SU-DHL-6 (cell line): ENCODE measurements at regions not wholly inside any gene's neighbourhood (a gene's known extent, or its start where the extent isn't known, plus 50 kb on each side); places are given as distances from the start of the nearest gene placed in this dataset.

Experiments used
- H2AFZ ChIP-seq: fragments of 200-600 bp; sonication (generic); 2 replicates; pipeline ENCODE4 v1.6.1; 2014; ENCODE audit warnings: low read depth, mild to moderate bottlenecking, moderate library complexity, mixed read lengths, antibody characterized with exemption, low read length; ENCODE audit not compliant: severe bottlenecking
- H3F3A ChIP-seq: fragments of 200-600 bp; shearing (Covaris generic); 2 replicates; pipeline ENCODE4 v1.6.0; 2016; ENCODE audit warnings: antibody characterized with exemption, mild to moderate bottlenecking; ENCODE audit not compliant: insufficient read depth
- H3K27ac ChIP-seq: fragments of 200-600 bp; sonication (generic); 2 replicates; pipeline ENCODE4 v1.5.1; 2016; ENCODE audit warnings: low read depth, mild to moderate bottlenecking, low read length, moderate library complexity, mixed read lengths
- H3K27me3 ChIP-seq: fragments of 200-600 bp; sonication (generic), shearing (Covaris generic); 2 replicates; pipeline ENCODE4 v1.6.0; 2014; ENCODE audit warnings: mild to moderate bottlenecking, low read length
- H3K36me3 ChIP-seq: fragments of 200-600 bp; sonication (generic); 2 replicates; pipeline ENCODE4 v1.6.1; 2014; ENCODE audit warnings: mild to moderate bottlenecking, low read length, mixed read lengths
- H3K4me2 ChIP-seq: fragments of 300-600, 200-600 bp; shearing (Covaris generic), sonication (generic); 2 replicates; pipeline ENCODE4 v1.6.0; 2014; ENCODE audit warnings: low read length, low read depth, mild to moderate bottlenecking; ENCODE audit not compliant: poor library complexity, severe bottlenecking
- H3K4me3 ChIP-seq: fragments of 200-600 bp; sonication (generic); 2 replicates; pipeline ENCODE4 v1.5.1; 2014; ENCODE audit warnings: antibody characterized with exemption, low read length, mild to moderate bottlenecking, mixed read lengths; ENCODE audit not compliant: insufficient read depth, poor library complexity, severe bottlenecking
- H3K79me2 ChIP-seq: fragments of 200-600 bp; sonication (generic); 2 replicates; pipeline ENCODE4 v1.6.1; 2014; ENCODE audit warnings: mild to moderate bottlenecking, low read length, moderate library complexity; ENCODE audit not compliant: insufficient read depth
- H3K9ac ChIP-seq: fragments of 200-600 bp; sonication (generic); 2 replicates; pipeline ENCODE4 v1.7.0; 2014; ENCODE audit warnings: mild to moderate bottlenecking, low read length
- H3K9me2 ChIP-seq: fragments of 200-600 bp; sonication (generic); replicated peaks from 2 replicates; pipeline ENCODE4 v1.6.1; 2014; ENCODE audit warnings: low read length; ENCODE audit not compliant: insufficient read depth
- H3K9me3 ChIP-seq: fragments of 200-600 bp; sonication (generic); 2 replicates; pipeline ENCODE4 v1.6.1; 2014; ENCODE audit warnings: low read length, mixed read lengths; ENCODE audit not compliant: insufficient read depth
- H4K20me1 ChIP-seq: fragments of 200-600 bp; sonication (generic); 2 replicates; pipeline ENCODE4 v1.6.1; 2014; ENCODE audit warnings: low read depth, mild to moderate bottlenecking, antibody characterized with exemption, low read length, moderate library complexity, mixed read lengths
- EZH2phosphoT487 ChIP-seq: fragments of 200-600 bp; sonication (generic), shearing (Covaris generic); conservative IDR thresholded peaks from 2 replicates; pipeline ENCODE4 v1.6.1; 2018; ENCODE audit warnings: mild to moderate bottlenecking, antibody characterized with exemption, low read length, moderate library complexity, mixed read lengths
- TF ChIP-seq, protein P1 (sequence below): fragments of 200-600 bp; sonication (generic); IDR thresholded peaks from one replicate; pipeline ENCODE4 v1.5.1; 2017; ENCODE audit warnings: antibody characterized with exemption, mild to moderate bottlenecking, low read length, moderate library complexity; ENCODE audit not compliant: insufficient read depth, poor library complexity, severe bottlenecking

DNA sequence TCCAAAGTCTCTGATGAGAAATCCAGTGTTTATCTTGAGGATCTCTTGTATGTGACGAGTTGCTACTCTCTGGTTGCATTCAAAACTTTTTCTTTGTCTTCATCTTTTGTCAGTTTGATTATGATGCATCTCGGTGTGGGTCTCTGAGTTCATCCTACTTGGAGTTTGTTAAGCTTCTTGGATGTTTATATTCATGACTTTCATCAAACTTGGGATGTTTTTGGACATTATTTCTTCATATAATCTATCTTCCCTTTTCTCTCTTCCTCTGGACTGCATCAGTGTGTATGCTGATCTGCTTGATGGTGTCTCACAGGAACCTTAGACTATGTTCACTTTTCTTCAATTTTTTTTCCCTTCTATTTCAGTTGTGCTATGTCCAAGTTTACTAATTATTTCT lies 320.4 kb downstream of the TLE3 start:
- Histone ChIP-seq H3K27ac (no peak overlapping the region), H2AFZ (no peak overlapping the region), H3F3A (no peaks in the 10 kb centered on the region), H3K9me2 (no peaks in the 10 kb centered on the region), H3K27me3 (no peaks in the 10 kb centered on the region), H3K36me3 (no peaks in the 10 kb centered on the region), H4K20me1 (no peaks in the 10 kb centered on the region), H3K4me2 (no peak overlapping the region), H3K9me3 (no peaks in the 10 kb centered on the region), H3K4me3 (no peak overlapping the region), H3K79me2 (no peaks in the 10 kb centered on the region), H3K9ac (no peak overlapping the region)
- TF ChIP-seq EZH2phosphoT487: no peak
- TF ChIP-seq, protein P1, sequence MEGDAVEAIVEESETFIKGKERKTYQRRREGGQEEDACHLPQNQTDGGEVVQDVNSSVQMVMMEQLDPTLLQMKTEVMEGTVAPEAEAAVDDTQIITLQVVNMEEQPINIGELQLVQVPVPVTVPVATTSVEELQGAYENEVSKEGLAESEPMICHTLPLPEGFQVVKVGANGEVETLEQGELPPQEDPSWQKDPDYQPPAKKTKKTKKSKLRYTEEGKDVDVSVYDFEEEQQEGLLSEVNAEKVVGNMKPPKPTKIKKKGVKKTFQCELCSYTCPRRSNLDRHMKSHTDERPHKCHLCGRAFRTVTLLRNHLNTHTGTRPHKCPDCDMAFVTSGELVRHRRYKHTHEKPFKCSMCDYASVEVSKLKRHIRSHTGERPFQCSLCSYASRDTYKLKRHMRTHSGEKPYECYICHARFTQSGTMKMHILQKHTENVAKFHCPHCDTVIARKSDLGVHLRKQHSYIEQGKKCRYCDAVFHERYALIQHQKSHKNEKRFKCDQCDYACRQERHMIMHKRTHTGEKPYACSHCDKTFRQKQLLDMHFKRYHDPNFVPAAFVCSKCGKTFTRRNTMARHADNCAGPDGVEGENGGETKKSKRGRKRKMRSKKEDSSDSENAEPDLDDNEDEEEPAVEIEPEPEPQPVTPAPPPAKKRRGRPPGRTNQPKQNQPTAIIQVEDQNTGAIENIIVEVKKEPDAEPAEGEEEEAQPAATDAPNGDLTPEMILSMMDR: no peak

DNA sequence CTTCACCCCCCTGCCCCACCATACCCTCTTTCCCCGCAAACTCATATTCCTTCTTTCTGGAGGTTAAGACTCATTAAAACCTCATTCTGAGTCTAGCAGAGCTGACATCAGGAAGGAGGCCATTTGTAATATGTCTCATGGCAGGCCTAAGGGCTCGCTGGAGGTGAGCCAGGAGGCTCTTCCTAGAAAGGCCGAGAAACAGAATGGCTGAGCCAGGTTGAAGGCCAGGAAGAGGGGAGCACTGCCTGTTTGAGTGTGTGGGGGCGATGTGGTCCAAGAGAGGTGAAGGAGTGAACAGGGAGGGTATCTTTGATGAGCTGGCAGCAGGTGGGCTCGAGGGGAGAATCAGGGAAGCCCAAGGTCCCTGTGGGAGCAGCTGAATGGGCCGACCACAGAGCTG lies 317.3 kb downstream of the TLE3 start:
- no peak overlapping the region for H3K27ac ChIP-seq

DNA sequence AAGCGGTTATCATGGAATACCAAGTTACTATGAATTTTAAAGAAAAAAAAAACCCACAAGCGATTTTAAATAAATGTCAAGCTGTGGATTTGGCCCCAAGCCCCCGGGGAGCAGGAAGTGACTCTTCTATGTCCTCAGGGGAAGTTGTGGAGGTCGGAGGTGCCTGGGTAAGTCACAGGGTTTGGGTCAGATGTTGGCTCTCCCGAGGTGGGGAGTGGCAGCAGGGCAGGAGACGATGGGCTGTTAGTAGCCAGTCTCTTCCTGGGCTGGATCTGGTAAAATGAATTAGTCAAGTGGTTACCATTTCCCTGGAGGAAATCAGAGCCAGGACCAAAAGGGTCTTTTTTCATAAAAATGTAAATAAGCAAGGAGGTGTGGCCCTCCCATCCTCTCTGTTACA lies 316.7 kb downstream of the TLE3 start:
- Histone ChIP-seq H3K9me2 (no peaks in the 10 kb centered on the region), H3K4me2 (no peak overlapping the region), H2AFZ (no peak overlapping the region)

More for the DNA sequence above, 317.3 kb downstream of the TLE3 start:
- H3K79me2 ChIP-seq: no peaks in the 10 kb centered on the region
- H2AFZ ChIP-seq: no peak overlapping the region
- no peaks in the 10 kb centered on the region for H3K27me3 ChIP-seq
- no peak overlapping the region for H3K4me2 ChIP-seq
- no peaks in the 10 kb centered on the region for H3F3A ChIP-seq
- H3K9ac ChIP-seq: no peak overlapping the region
- H3K9me3 ChIP-seq: no peaks in the 10 kb centered on the region
- TF ChIP-seq EZH2phosphoT487: no peak
- TF ChIP-seq, protein P1: no peak
- H3K4me3 ChIP-seq: no peak overlapping the region
- H4K20me1 ChIP-seq: no peaks in the 10 kb centered on the region
- H3K36me3 ChIP-seq: no peaks in the 10 kb centered on the region
- H3K9me2 ChIP-seq: no peaks in the 10 kb centered on the region

More for the DNA sequence above, 316.7 kb downstream of the TLE3 start:
- no peaks in the 10 kb centered on the region for H3K9me3 ChIP-seq
- H3K36me3 ChIP-seq: no peaks in the 10 kb centered on the region
- no peak overlapping the region for H3K4me3 ChIP-seq
- H3K27me3 ChIP-seq: no peaks in the 10 kb centered on the region
- H3F3A ChIP-seq: no peaks in the 10 kb centered on the region
- no peaks in the 10 kb centered on the region for H3K79me2 ChIP-seq
- no peak overlapping the region for H3K27ac ChIP-seq
- TF ChIP-seq EZH2phosphoT487: no peak
- TF ChIP-seq, protein P1: no peak
- H3K9ac ChIP-seq: no peak overlapping the region
- H4K20me1 ChIP-seq: no peaks in the 10 kb centered on the region
